PFSK-1 (cell line): ENCODE measurements at regions not wholly inside any gene's neighbourhood (a gene's known extent, or its start where the extent isn't known, plus 50 kb on each side); places are given as distances from the start of the nearest gene placed in this dataset.

Source experiments
- FOXP2 ChIP-seq: optimal IDR thresholded peaks from 2 replicates; pipeline ENCODE3; 2011; ENCODE audit warnings: borderline replicate concordance, control low read depth, inconsistent platforms; ENCODE audit not compliant: insufficient read depth; ENCODE audit errors: extremely low read length, extremely low read depth
- POLR2AphosphoS5 ChIP-seq: IDR thresholded peaks from 2 replicates; pipeline ENCODE4 v1.6.1; 2012; ENCODE audit warnings: low read depth, mild to moderate bottlenecking, control low read depth, low read length, moderate library complexity
- SIN3A ChIP-seq: IDR thresholded peaks from 2 replicates; pipeline ENCODE4 v1.6.1; 2012; ENCODE audit warnings: mild to moderate bottlenecking, low read length, moderate library complexity, borderline replicate concordance; ENCODE audit not compliant: insufficient read depth
- TAF1 ChIP-seq: IDR thresholded peaks from 2 replicates; pipeline ENCODE4 v1.6.1; 2012; ENCODE audit warnings: low read length, control low read depth, borderline replicate concordance; ENCODE audit not compliant: insufficient read depth
- TF ChIP-seq, protein P1 (sequence below), 2 experiments: IDR thresholded peaks; 2 replicates each; pipeline versions ENCODE4 v1.6.1 to v1.8.0; 2011 to 2012; ENCODE audit warnings: low read depth in 2 of 2, low read length in 2 of 2, control low read depth in 1 of 2, inconsistent platforms in 1 of 2, mild to moderate bottlenecking in 1 of 2, moderate library complexity in 1 of 2; ENCODE audit not compliant: insufficient read depth in 1 of 2

GRCh38 chr12:125678589-125678993, 613.4 kb downstream of the AACS start:
- no peak for TF ChIP-seq SIN3A
- TF ChIP-seq TAF1 = no peak
- no peak for TF ChIP-seq FOXP2
- TF ChIP-seq, protein P1, sequence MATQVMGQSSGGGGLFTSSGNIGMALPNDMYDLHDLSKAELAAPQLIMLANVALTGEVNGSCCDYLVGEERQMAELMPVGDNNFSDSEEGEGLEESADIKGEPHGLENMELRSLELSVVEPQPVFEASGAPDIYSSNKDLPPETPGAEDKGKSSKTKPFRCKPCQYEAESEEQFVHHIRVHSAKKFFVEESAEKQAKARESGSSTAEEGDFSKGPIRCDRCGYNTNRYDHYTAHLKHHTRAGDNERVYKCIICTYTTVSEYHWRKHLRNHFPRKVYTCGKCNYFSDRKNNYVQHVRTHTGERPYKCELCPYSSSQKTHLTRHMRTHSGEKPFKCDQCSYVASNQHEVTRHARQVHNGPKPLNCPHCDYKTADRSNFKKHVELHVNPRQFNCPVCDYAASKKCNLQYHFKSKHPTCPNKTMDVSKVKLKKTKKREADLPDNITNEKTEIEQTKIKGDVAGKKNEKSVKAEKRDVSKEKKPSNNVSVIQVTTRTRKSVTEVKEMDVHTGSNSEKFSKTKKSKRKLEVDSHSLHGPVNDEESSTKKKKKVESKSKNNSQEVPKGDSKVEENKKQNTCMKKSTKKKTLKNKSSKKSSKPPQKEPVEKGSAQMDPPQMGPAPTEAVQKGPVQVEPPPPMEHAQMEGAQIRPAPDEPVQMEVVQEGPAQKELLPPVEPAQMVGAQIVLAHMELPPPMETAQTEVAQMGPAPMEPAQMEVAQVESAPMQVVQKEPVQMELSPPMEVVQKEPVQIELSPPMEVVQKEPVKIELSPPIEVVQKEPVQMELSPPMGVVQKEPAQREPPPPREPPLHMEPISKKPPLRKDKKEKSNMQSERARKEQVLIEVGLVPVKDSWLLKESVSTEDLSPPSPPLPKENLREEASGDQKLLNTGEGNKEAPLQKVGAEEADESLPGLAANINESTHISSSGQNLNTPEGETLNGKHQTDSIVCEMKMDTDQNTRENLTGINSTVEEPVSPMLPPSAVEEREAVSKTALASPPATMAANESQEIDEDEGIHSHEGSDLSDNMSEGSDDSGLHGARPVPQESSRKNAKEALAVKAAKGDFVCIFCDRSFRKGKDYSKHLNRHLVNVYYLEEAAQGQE (IDR thresholded peaks at IDR 0.05; ENCODE audit: insufficient read depth in 1 of 2, low read depth in 2 of 2, low read length in 2 of 2) = no peak
- TF ChIP-seq POLR2AphosphoS5 = no peak

- TF ChIP-seq FOXP2 (no peak), POLR2AphosphoS5 (no peak), TAF1 (no peak), SIN3A (no peak)
- TF ChIP-seq, protein P1 (IDR thresholded peaks at IDR 0.05; ENCODE audit: insufficient read depth in 1 of 2, low read depth in 2 of 2, low read length in 2 of 2) = no peak
Measured at GRCh38 chr12:125683748-125684381, 618.6 kb downstream of the AACS start.

DNA sequence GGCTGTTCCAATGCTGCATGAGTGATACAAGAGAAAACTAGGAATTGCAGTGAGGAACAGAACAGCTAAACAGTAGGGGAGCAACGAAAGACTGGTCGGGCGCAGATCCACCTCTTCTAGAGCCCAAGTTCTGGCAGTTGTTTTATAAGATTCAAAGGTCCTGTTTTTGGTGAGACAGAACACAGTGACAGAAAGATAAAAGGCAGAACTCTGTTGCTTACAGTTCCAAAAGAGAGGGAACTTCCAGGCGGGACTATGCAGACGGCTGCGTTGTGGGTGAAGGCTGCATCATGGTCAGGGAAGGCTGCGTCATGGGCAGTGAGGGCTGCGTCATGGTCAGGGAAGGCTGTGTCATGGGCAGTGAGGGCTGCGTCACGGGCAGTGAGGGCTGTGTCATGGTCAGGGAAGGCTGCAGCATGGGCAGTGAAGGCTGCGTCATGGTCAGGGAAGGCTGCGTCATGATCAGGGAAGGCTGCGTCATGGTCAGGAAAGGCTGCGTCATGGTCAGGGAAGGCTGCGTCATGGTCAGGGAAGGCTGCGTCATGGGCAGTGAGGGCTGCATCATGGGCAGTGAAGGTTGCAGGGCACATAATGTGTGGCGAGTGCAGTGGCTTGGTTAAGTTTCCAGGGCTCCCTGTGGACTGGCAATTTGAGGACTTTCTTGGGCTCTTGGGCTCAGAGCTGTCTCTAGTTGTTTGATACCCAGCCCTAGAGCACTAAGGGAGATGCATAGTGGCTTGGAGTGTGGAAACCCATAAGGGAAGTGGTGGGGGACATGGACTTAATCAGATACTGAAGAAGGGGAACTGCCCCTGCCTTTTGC, 619.9 kb downstream of the AACS start:
- no peak for TF ChIP-seq TAF1
- no peak for TF ChIP-seq POLR2AphosphoS5
- TF ChIP-seq SIN3A = no peak
- no peak for TF ChIP-seq FOXP2
- TF ChIP-seq, protein P1 (IDR thresholded peaks at IDR 0.05; ENCODE audit: insufficient read depth in 1 of 2, low read depth in 2 of 2, low read length in 2 of 2) = no peak

- TF ChIP-seq TAF1 = no peak
- no peak for TF ChIP-seq POLR2AphosphoS5
- TF ChIP-seq FOXP2 = no peak
- no peak for TF ChIP-seq SIN3A
- TF ChIP-seq, protein P1 (IDR thresholded peaks at IDR 0.05; ENCODE audit: insufficient read depth in 1 of 2, low read depth in 2 of 2, low read length in 2 of 2) = no peak
Measured at GRCh38 chr12:125685915-125686314, 620.7 kb downstream of the AACS start.
